Astrocyte (in vitro differentiated cells and primary cell): ENCODE measurements at regions not wholly inside any gene's neighbourhood (a gene's known extent, or its start where the extent isn't known, plus 50 kb on each side); places are given as distances from the start of the nearest gene placed in this dataset.

ENCODE experiments used
- DNase-seq: peaks from one replicate; pipeline ENCODE4 v3.0.0-alpha.2; 2010; ENCODE audit warnings: low read depth
- FAIRE-seq: peaks from 2 replicates; lab custom pipeline; 2011; peaks lifted over from hg19 to GRCh38; lab: Jason Lieb, UNC
- H2AFZ ChIP-seq: 2 replicates; pipeline ENCODE4 v1.6.0; 2012; ENCODE audit warnings: low read depth, low read length, inconsistent platforms
- H3K27ac ChIP-seq: 2 replicates; pipeline ENCODE4 v1.5.1; 2011; ENCODE audit warnings: low read depth, low read length, inconsistent platforms
- H3K27me3 ChIP-seq: 2 replicates; pipeline ENCODE4 v1.6.0; 2011; ENCODE audit warnings: low read length, inconsistent platforms; ENCODE audit not compliant: insufficient read depth
- H3K36me3 ChIP-seq: 2 replicates; pipeline ENCODE4 v1.5.1; 2011; ENCODE audit warnings: low read length, inconsistent platforms; ENCODE audit not compliant: insufficient read depth
- H3K4me1 ChIP-seq: 2 replicates; pipeline ENCODE4 v1.5.1; 2011; ENCODE audit warnings: low read length, inconsistent platforms; ENCODE audit not compliant: insufficient read depth
- H3K4me2 ChIP-seq: 2 replicates; pipeline ENCODE4 v1.6.0; 2012; ENCODE audit warnings: low read length, inconsistent platforms
- H3K4me3 ChIP-seq: 2 replicates; pipeline ENCODE4 v1.5.1; 2011; ENCODE audit warnings: low read depth, mild to moderate bottlenecking, low read length, inconsistent platforms; ENCODE audit not compliant: insufficient read depth
- H3K79me2 ChIP-seq: 2 replicates; pipeline ENCODE4 v1.6.0; 2012; ENCODE audit warnings: mild to moderate bottlenecking, low read length, inconsistent platforms; ENCODE audit not compliant: insufficient read depth
- H3K9ac ChIP-seq: 2 replicates; pipeline ENCODE4 v1.6.0; 2012; ENCODE audit warnings: mild to moderate bottlenecking, low read length, inconsistent platforms
- H3K9me3 ChIP-seq: 2 replicates; pipeline ENCODE4 v1.5.1; 2012; ENCODE audit warnings: low read depth, mild to moderate bottlenecking, low read length, inconsistent platforms; ENCODE audit not compliant: insufficient read depth
- H4K20me1 ChIP-seq: 2 replicates; pipeline ENCODE4 v1.6.0; 2012; ENCODE audit warnings: low read length, inconsistent platforms; ENCODE audit not compliant: insufficient read depth
- H3K27ac Mint-ChIP-seq: one replicate; pipeline ENCODE4 v1.8.0; 2021; ENCODE audit warnings: mild to moderate bottlenecking, mixed read lengths; ENCODE audit not compliant: unreplicated experiment
- H3K27me3 Mint-ChIP-seq: one replicate; pipeline ENCODE4 v1.8.0; 2021; ENCODE audit warnings: low read depth, mixed read lengths; ENCODE audit not compliant: unreplicated experiment
- H3K36me3 Mint-ChIP-seq: one replicate; pipeline ENCODE4 v1.8.0; 2021; ENCODE audit warnings: low read depth, mixed read lengths; ENCODE audit not compliant: unreplicated experiment
- H3K4me1 Mint-ChIP-seq: one replicate; pipeline ENCODE4 v1.8.0; 2021; ENCODE audit warnings: low read depth, mixed read lengths; ENCODE audit not compliant: unreplicated experiment
- H3K4me3 Mint-ChIP-seq: one replicate; pipeline ENCODE4 v1.8.0; 2021; ENCODE audit warnings: mild to moderate bottlenecking, moderate library complexity, mixed read lengths; ENCODE audit not compliant: unreplicated experiment
- H3K9me3 Mint-ChIP-seq: one replicate; pipeline ENCODE4 v1.8.0; 2021; ENCODE audit warnings: mild to moderate bottlenecking, mixed read lengths; ENCODE audit not compliant: unreplicated experiment
- CTCF ChIP-seq: IDR thresholded peaks from 2 replicates; pipeline ENCODE4 v1.5.1; 2011; ENCODE audit warnings: low read depth, mild to moderate bottlenecking, inconsistent platforms, low read length, moderate library complexity; ENCODE audit not compliant: insufficient read depth
- EZH2 ChIP-seq: IDR thresholded peaks from 2 replicates; pipeline ENCODE4 v1.6.1; 2012; ENCODE audit warnings: mild to moderate bottlenecking, low read length, inconsistent platforms; ENCODE audit not compliant: insufficient read depth

GRCh38 chr13:109933476-109933875 is 147.1 kb upstream of the IRS2 start:
- Histone ChIP-seq H4K20me1 (no peaks in the 10 kb centered on the region), H3K4me1 (peaks cover 3% of the 10 kb centered on the region), H3K36me3 (no peaks in the 10 kb centered on the region), H3K79me2 (no peaks in the 10 kb centered on the region), H3K4me2 (no peak overlapping the region), H3K27me3 (no peaks in the 10 kb centered on the region), H3K4me3 (no peak overlapping the region), H3K9ac (no peak overlapping the region), H3K9me3 (no peaks in the 10 kb centered on the region), H2AFZ (no peak overlapping the region), H3K27ac (no peak overlapping the region)
- no peaks in the 10 kb centered on the region for H3K4me1 Mint-ChIP-seq
- no peaks in the 10 kb centered on the region for H3K36me3 Mint-ChIP-seq
- H3K9me3 Mint-ChIP-seq: no peaks in the 10 kb centered on the region
- FAIRE-seq (no peak), DNase-seq (no peak)
- no peak overlapping the region for H3K4me3 Mint-ChIP-seq
- no peak overlapping the region for H3K27ac Mint-ChIP-seq
- no peaks in the 10 kb centered on the region for H3K27me3 Mint-ChIP-seq
- no peak for TF ChIP-seq CTCF
- TF ChIP-seq EZH2: no peak

- Mint-ChIP-seq H3K27ac (no peak overlapping the region), H3K4me1 (peaks cover 9% of the 10 kb centered on the region), H3K9me3 (peaks cover 4% of the 10 kb centered on the region), H3K36me3 (no peaks in the 10 kb centered on the region), H3K27me3 (no peaks in the 10 kb centered on the region), H3K4me3 (no peak overlapping the region)
- no peaks in the 10 kb centered on the region for H3K9me3 ChIP-seq
- FAIRE-seq: no peak
- no peak overlapping the region for H2AFZ ChIP-seq
- no peak overlapping the region for H3K4me3 ChIP-seq
- no peak overlapping the region for H3K9ac ChIP-seq
- no peak overlapping the region for H3K4me2 ChIP-seq
- no peak overlapping the region for H3K27ac ChIP-seq
- no peaks in the 10 kb centered on the region for H4K20me1 ChIP-seq
- H3K36me3 ChIP-seq: no peaks in the 10 kb centered on the region
- H3K79me2 ChIP-seq: no peaks in the 10 kb centered on the region
- no peak for DNase-seq
- no peaks in the 10 kb centered on the region for H3K27me3 ChIP-seq
- TF ChIP-seq CTCF: no peak
- no peak for TF ChIP-seq EZH2
- H3K4me1 ChIP-seq: no peaks in the 10 kb centered on the region
Measured at GRCh38 chr13:109924376-109924775, 138.0 kb upstream of the IRS2 start.

GRCh38 chr13:109922518-109922917 is 136.1 kb upstream of the IRS2 start:
- peaks cover 4% of the 10 kb centered on the region for H3K9me3 Mint-ChIP-seq
- H3K4me1 ChIP-seq: peaks cover 8% of the 10 kb centered on the region
- H3K9ac ChIP-seq: no peak overlapping the region
- no peak overlapping the region for H3K27ac Mint-ChIP-seq
- H3K4me3 Mint-ChIP-seq: no peak overlapping the region
- FAIRE-seq: no peak
- H3K27ac ChIP-seq: no peak overlapping the region
- no peak overlapping the region for H2AFZ ChIP-seq
- no peaks in the 10 kb centered on the region for H3K27me3 ChIP-seq
- TF ChIP-seq CTCF (no peak), EZH2 (no peak)
- no peak for DNase-seq
- H3K9me3 ChIP-seq: no peaks in the 10 kb centered on the region
- no peaks in the 10 kb centered on the region for H3K27me3 Mint-ChIP-seq
- H3K4me1 Mint-ChIP-seq: peaks cover 9% of the 10 kb centered on the region
- no peaks in the 10 kb centered on the region for H3K36me3 Mint-ChIP-seq
- H4K20me1 ChIP-seq: no peaks in the 10 kb centered on the region
- no peaks in the 10 kb centered on the region for H3K79me2 ChIP-seq
- no peak overlapping the region for H3K4me2 ChIP-seq
- no peaks in the 10 kb centered on the region for H3K36me3 ChIP-seq
- H3K4me3 ChIP-seq: no peak overlapping the region
